IMR-90 (cell line): ENCODE measurements at regions not wholly inside any gene's neighbourhood (a gene's known extent, or its start where the extent isn't known, plus 50 kb on each side); places are given as distances from the start of the nearest gene placed in this dataset.

Source experiments
- ATAC-seq: fragments of 200-7000 bp; cut with Tn5 transposase; 2 replicates; pipeline ENCODE4 v1.9.1; 2020; ENCODE audit warnings: low read depth, mild to moderate bottlenecking, moderate library complexity
- BruUV-seq: library from RNA; stranded (reverse); fragments of 400-500 nt; replicated peaks from 2 replicates; lab custom pipeline; 2021; lab: Mats Ljungman, UMichigan
- CTCF ChIA-PET: fragments of 300-600 bp; formaldehyde crosslinking; extraction: SDS; loops from one replicate; lab custom pipeline; 2021; ENCODE audit warnings: antibody characterized with exemption; lab: Yijun Ruan, JAX
- POLR2A ChIA-PET: fragments of 300-600 bp; sonication (Branson Sonifier 250); formaldehyde crosslinking; loops from one replicate; lab custom pipeline; 2022; ENCODE audit warnings: antibody characterized with exemption; ENCODE audit not compliant: unreplicated experiment; lab: Charles Lee
- DNase-seq: peaks from one replicate; pipeline ENCODE4 v3.0.0; 2013
- H2AFZ ChIP-seq: replicated peaks from 2 replicates; pipeline ENCODE3; 2013; ENCODE audit warnings: low read length, mild to moderate bottlenecking; ENCODE audit not compliant: poor library complexity
- H2AK5ac ChIP-seq: 2 replicates; pipeline ENCODE4 v1.6.1; 2013; ENCODE audit warnings: low read depth, low read length, inconsistent platforms
- H2AK9ac ChIP-seq: replicated peaks from 2 replicates; pipeline ENCODE3; 2013; ENCODE audit warnings: mild to moderate bottlenecking, low read depth, low read length, moderate library complexity; ENCODE audit not compliant: poor library complexity
- H2BK120ac ChIP-seq: 2 replicates; pipeline ENCODE4 v1.6.1; 2013; ENCODE audit warnings: low read depth, low read length, inconsistent platforms
- H2BK15ac ChIP-seq: 3 replicates; pipeline ENCODE4 v1.6.1; 2013; ENCODE audit warnings: low read depth, low read length, inconsistent platforms
- H2BK20ac ChIP-seq: 2 replicates; pipeline ENCODE4 v1.6.1; 2013; ENCODE audit warnings: low read depth, mild to moderate bottlenecking, inconsistent platforms, low read length, moderate library complexity
- H2BK5ac ChIP-seq: 2 replicates; pipeline ENCODE4 v1.6.1; 2013; ENCODE audit warnings: mild to moderate bottlenecking, low read depth, low read length, inconsistent platforms; ENCODE audit not compliant: poor library complexity, severe bottlenecking
- H3K14ac ChIP-seq: replicated peaks from 2 replicates; pipeline ENCODE4 v1.6.1; 2013; ENCODE audit warnings: low read depth, low read length, inconsistent platforms
- H3K18ac ChIP-seq: 2 replicates; pipeline ENCODE4 v1.6.1; 2013; ENCODE audit warnings: low read depth, low read length, control low read depth
- H3K23ac ChIP-seq: 2 replicates; pipeline ENCODE4 v1.6.1; 2013; ENCODE audit warnings: low read depth, low read length, inconsistent platforms
- H3K27ac ChIP-seq: 2 replicates; pipeline ENCODE4 v1.5.1; 2013; ENCODE audit warnings: mild to moderate bottlenecking, control low read depth, low read length; ENCODE audit not compliant: insufficient read depth
- H3K27me3 ChIP-seq: 2 replicates; pipeline ENCODE4 v1.6.1; 2013; ENCODE audit warnings: low read length; ENCODE audit not compliant: control insufficient read depth, insufficient read depth
- H3K36me3 ChIP-seq: 2 replicates; pipeline ENCODE4 v1.6.1; 2013; ENCODE audit warnings: low read length, mixed read lengths; ENCODE audit not compliant: control insufficient read depth, insufficient read depth
- H3K4ac ChIP-seq: 2 replicates; pipeline ENCODE4 v1.6.1; 2013; ENCODE audit warnings: low read depth, low read length, inconsistent platforms
- H3K4me1 ChIP-seq: 2 replicates; pipeline ENCODE4 v1.6.1; 2013; ENCODE audit warnings: low read length, mixed read lengths; ENCODE audit not compliant: control insufficient read depth, insufficient read depth
- H3K4me2 ChIP-seq: 2 replicates; pipeline ENCODE4 v1.6.1; 2013; ENCODE audit warnings: low read depth, mild to moderate bottlenecking, control low read depth, low read length, moderate library complexity
- H3K4me3 ChIP-seq: 2 replicates; pipeline ENCODE4 v1.5.1; 2013; ENCODE audit warnings: low read depth, mild to moderate bottlenecking, control low read depth, low read length, moderate library complexity; ENCODE audit not compliant: insufficient read depth
- H3K56ac ChIP-seq: 2 replicates; pipeline ENCODE4 v1.6.1; 2013; ENCODE audit warnings: low read length, inconsistent platforms; ENCODE audit not compliant: insufficient read depth; ENCODE audit errors: extremely low read depth
- H3K79me1 ChIP-seq, 2 experiments: 2 replicates each; pipeline ENCODE4 v1.6.1; 2013; ENCODE audit warnings: low read length in 2 of 2, inconsistent platforms in 1 of 2, low read depth in 1 of 2
- H3K9ac ChIP-seq: 2 replicates; pipeline ENCODE4 v1.6.1; 2013; ENCODE audit warnings: low read depth, low read length, control low read depth
- H3K9me1 ChIP-seq: 2 replicates; pipeline ENCODE4 v1.6.1; 2013; ENCODE audit warnings: low read length, inconsistent platforms; ENCODE audit not compliant: insufficient read depth
- H3K9me3 ChIP-seq: 2 replicates; pipeline ENCODE4 v1.6.1; 2013; ENCODE audit warnings: low read length; ENCODE audit not compliant: control insufficient read depth, insufficient read depth
- H4K20me1 ChIP-seq: 2 replicates; pipeline ENCODE4 v1.6.1; 2013; ENCODE audit warnings: low read length, inconsistent platforms; ENCODE audit not compliant: insufficient read depth
- H4K5ac ChIP-seq: 2 replicates; pipeline ENCODE4 v1.6.1; 2013; ENCODE audit warnings: mild to moderate bottlenecking, low read depth, low read length, control low read depth
- H4K8ac ChIP-seq, 2 experiments: 2 replicates each; pipeline ENCODE4 v1.6.1; 2013; ENCODE audit warnings: low read depth in 2 of 2, low read length in 2 of 2, control low read depth in 1 of 2, inconsistent platforms in 1 of 2
- H4K91ac ChIP-seq: 2 replicates; pipeline ENCODE4 v1.6.1; 2013; ENCODE audit warnings: low read depth, low read length, inconsistent platforms; ENCODE audit not compliant: insufficient read depth
- BHLHE40 ChIP-seq: fragments of 150-350 bp; IDR thresholded peaks from 2 replicates; pipeline ENCODE4 v1.6.1; 2016; ENCODE audit warnings: mild to moderate bottlenecking, low read depth, low read length
- CEBPB ChIP-seq: IDR thresholded peaks from 2 replicates; pipeline ENCODE4 v1.6.1; 2012; ENCODE audit warnings: low read depth, low read length, improper control_type of control experiment
- CHD1 ChIP-seq: IDR thresholded peaks from 2 replicates; pipeline ENCODE4 v1.6.1; 2012; ENCODE audit warnings: low read depth, low read length, improper control_type of control experiment
- FOS ChIP-seq: fragments of 150-350 bp; IDR thresholded peaks from 2 replicates; pipeline ENCODE4 v1.6.1; 2016; ENCODE audit warnings: low read depth, low read length
- MAFK ChIP-seq: IDR thresholded peaks from 2 replicates; pipeline ENCODE4 v1.6.1; 2012; ENCODE audit warnings: low read depth, low read length, improper control_type of control experiment
- MAZ ChIP-seq: IDR thresholded peaks from 2 replicates; pipeline ENCODE4 v1.6.1; 2012; ENCODE audit warnings: low read depth, mild to moderate bottlenecking, low read length, improper control_type of control experiment, moderate library complexity, borderline replicate concordance
- MXI1 ChIP-seq: IDR thresholded peaks from 2 replicates; pipeline ENCODE4 v1.6.1; 2012; ENCODE audit warnings: low read depth, mild to moderate bottlenecking, low read length, moderate library complexity, borderline replicate concordance
- NFE2L2 ChIP-seq: fragments of 150-350 bp; IDR thresholded peaks from 2 replicates; pipeline ENCODE4 v1.6.1; 2016; ENCODE audit warnings: low read depth, mild to moderate bottlenecking, low read length
- POLR2A ChIP-seq: IDR thresholded peaks from 2 replicates; pipeline ENCODE4 v1.6.1; 2012; ENCODE audit warnings: mild to moderate bottlenecking, low read depth, low read length
- RAD21 ChIP-seq: IDR thresholded peaks from 2 replicates; pipeline ENCODE4 v1.6.1; 2012; ENCODE audit warnings: low read length, improper control_type of control experiment
- RCOR1 ChIP-seq: IDR thresholded peaks from 2 replicates; pipeline ENCODE4 v1.6.1; 2012; ENCODE audit warnings: mild to moderate bottlenecking, low read length, improper control_type of control experiment; ENCODE audit not compliant: insufficient replicate concordance
- RFX5 ChIP-seq: IDR thresholded peaks from 2 replicates; pipeline ENCODE4 v1.8.0; 2012; ENCODE audit warnings: low read depth, mild to moderate bottlenecking, low read length, moderate library complexity
- SMC3 ChIP-seq: fragments of 150-350 bp; IDR thresholded peaks from 2 replicates; pipeline ENCODE4 v1.6.1; 2016; ENCODE audit warnings: low read depth, mild to moderate bottlenecking, antibody characterized with exemption, low read length, moderate library complexity
- WGBS, 2 experiments: methylation state at CpG; one replicate each; pipeline versions ENCODE4 v1.1.5 to v1.1.7; 2013; ENCODE audit warnings: missing lambda C conversion rate in 2 of 2; ENCODE audit not compliant: insufficient read length in 1 of 2; ENCODE audit errors: extremely low coverage in 2 of 2; 5-methylcytosine and 5-hydroxymethylcytosine counted together
- dilution Hi-C: fragments of 300-500 bp; cut with HindIII; formaldehyde crosslinking; loops from one replicate; pipeline ENCODE4 v1.14.3; 2018; ENCODE audit warnings: low sequenced_read_pairs; ENCODE audit not compliant: unreplicated experiment
- in situ Hi-C: fragments of 300-500 bp; cut with MboI; formaldehyde crosslinking; loops from 3 replicates; pipeline ENCODE4 v1.14.3; 2019; ENCODE audit warnings: low sequenced_read_pairs, inconsistent platforms, mixed read lengths
- intact Hi-C: fragments of 100-400 bp; cut with micrococcal nuclease; formaldehyde crosslinking; loops from 2 replicates; pipeline ENCODE4 v1.10.0; 2022
- TF ChIP-seq, protein P1 (sequence below): fragments of 150-350 bp; IDR thresholded peaks from 2 replicates; pipeline ENCODE4 v1.6.1; 2017; ENCODE audit warnings: mild to moderate bottlenecking, antibody characterized with exemption, low read length, low read depth
- TF ChIP-seq, protein P2 (sequence below): fragments of 150-350 bp; IDR thresholded peaks from 2 replicates; pipeline ENCODE4 v1.6.1; 2016; ENCODE audit warnings: low read depth, mild to moderate bottlenecking, low read length, moderate library complexity, borderline replicate concordance
- TF ChIP-seq, protein P3 (sequence below): conservative IDR thresholded peaks from 2 replicates; pipeline ENCODE4 v1.5.1; 2012; ENCODE audit warnings: mild to moderate bottlenecking, low read depth, low read length, improper control_type of control experiment

DNA sequence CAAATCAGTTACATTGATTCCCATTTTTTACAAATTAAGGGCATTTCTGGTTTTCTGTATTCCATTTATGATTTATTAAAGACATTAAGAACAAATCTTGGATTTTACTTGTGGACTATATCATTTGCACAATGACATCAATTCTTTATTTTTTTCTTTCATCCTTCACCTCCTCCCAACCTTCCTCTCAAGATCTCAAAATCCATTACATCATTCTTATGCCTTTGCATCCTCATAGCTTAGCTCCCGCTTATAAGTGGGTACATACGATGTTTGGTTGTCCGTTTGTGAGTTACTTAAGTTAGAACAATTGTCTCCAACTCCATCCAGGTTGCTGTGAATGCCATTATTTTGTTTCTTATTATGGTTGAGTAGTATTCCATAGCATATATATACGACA is 752.8 kb downstream of the CD109 start:
- Histone ChIP-seq H3K4me3 (no peak overlapping the region), H2AK5ac (no peak overlapping the region), H3K23ac (no peak overlapping the region), H3K79me1 (no peaks in the 10 kb centered on the region), H3K27ac (no peak overlapping the region), H3K9me3 (no peaks in the 10 kb centered on the region), H4K8ac (no peak overlapping the region), H2BK120ac (no peak overlapping the region), H4K5ac (no peak overlapping the region), H3K27me3 (no peaks in the 10 kb centered on the region), H3K14ac (no peak overlapping the region), H2AFZ (no peak overlapping the region), H2BK5ac (no peak overlapping the region), H2AK9ac (no peak overlapping the region), H3K4ac (no peak overlapping the region), H2BK15ac (no peak overlapping the region), H3K4me2 (no peak overlapping the region), H3K9me1 (no peaks in the 10 kb centered on the region), H3K56ac (no peak overlapping the region), H2BK20ac (no peak overlapping the region), H4K91ac (no peak overlapping the region), H3K9ac (no peak overlapping the region), H3K18ac (no peak overlapping the region), H3K36me3 (no peaks in the 10 kb centered on the region), H4K20me1 (no peaks in the 10 kb centered on the region), H3K4me1 (no peaks in the 10 kb centered on the region)
- ChIA-PET CTCF (no interaction called here), POLR2A (no interaction called here)
- intact Hi-C loops: no loop called here
- dilution Hi-C loops: no loop called here
- no TSS peak for BruUV-seq
- no peak for ATAC-seq
- no peak for DNase-seq
- TF ChIP-seq POLR2A (no peak), FOS (no peak), BHLHE40 (no peak), CHD1 (no peak), MAZ (no peak), RCOR1 (no peak), CEBPB (no peak), MAFK (no peak), NFE2L2 (no peak), SMC3 (no peak), RAD21 (no peak), RFX5 (no peak), MXI1 (no peak)
- TF ChIP-seq, protein P1, sequence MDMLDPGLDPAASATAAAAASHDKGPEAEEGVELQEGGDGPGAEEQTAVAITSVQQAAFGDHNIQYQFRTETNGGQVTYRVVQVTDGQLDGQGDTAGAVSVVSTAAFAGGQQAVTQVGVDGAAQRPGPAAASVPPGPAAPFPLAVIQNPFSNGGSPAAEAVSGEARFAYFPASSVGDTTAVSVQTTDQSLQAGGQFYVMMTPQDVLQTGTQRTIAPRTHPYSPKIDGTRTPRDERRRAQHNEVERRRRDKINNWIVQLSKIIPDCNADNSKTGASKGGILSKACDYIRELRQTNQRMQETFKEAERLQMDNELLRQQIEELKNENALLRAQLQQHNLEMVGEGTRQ: no peak
- TF ChIP-seq, protein P2, sequence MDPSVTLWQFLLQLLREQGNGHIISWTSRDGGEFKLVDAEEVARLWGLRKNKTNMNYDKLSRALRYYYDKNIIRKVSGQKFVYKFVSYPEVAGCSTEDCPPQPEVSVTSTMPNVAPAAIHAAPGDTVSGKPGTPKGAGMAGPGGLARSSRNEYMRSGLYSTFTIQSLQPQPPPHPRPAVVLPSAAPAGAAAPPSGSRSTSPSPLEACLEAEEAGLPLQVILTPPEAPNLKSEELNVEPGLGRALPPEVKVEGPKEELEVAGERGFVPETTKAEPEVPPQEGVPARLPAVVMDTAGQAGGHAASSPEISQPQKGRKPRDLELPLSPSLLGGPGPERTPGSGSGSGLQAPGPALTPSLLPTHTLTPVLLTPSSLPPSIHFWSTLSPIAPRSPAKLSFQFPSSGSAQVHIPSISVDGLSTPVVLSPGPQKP: no peak
- TF ChIP-seq, protein P3, sequence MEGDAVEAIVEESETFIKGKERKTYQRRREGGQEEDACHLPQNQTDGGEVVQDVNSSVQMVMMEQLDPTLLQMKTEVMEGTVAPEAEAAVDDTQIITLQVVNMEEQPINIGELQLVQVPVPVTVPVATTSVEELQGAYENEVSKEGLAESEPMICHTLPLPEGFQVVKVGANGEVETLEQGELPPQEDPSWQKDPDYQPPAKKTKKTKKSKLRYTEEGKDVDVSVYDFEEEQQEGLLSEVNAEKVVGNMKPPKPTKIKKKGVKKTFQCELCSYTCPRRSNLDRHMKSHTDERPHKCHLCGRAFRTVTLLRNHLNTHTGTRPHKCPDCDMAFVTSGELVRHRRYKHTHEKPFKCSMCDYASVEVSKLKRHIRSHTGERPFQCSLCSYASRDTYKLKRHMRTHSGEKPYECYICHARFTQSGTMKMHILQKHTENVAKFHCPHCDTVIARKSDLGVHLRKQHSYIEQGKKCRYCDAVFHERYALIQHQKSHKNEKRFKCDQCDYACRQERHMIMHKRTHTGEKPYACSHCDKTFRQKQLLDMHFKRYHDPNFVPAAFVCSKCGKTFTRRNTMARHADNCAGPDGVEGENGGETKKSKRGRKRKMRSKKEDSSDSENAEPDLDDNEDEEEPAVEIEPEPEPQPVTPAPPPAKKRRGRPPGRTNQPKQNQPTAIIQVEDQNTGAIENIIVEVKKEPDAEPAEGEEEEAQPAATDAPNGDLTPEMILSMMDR: no peak
- no CpG with 5 or more reads among the region's 4 CpGs for WGBS, 2 experiments
- in situ Hi-C loops: no loop called here
